Astrocyte (in vitro differentiated cells and primary cell): ENCODE measurements at regions not wholly inside any gene's neighbourhood (a gene's known extent, or its start where the extent isn't known, plus 50 kb on each side); places are given as distances from the start of the nearest gene placed in this dataset.
"Not testable (repeated sequence)": the region's sequence is repeated elsewhere in the genome, so short reads cannot be mapped to it uniquely, and the experiment has no call there.

Experiments
- DNase-seq: peaks from one replicate; pipeline ENCODE4 v3.0.0-alpha.2; 2010; ENCODE audit warnings: low read depth
- FAIRE-seq: peaks from 2 replicates; lab custom pipeline; 2011; peaks lifted over from hg19 to GRCh38; lab: Jason Lieb, UNC
- H2AFZ ChIP-seq: 2 replicates; pipeline ENCODE4 v1.6.0; 2012; ENCODE audit warnings: low read depth, low read length, inconsistent platforms
- H3K27ac ChIP-seq: 2 replicates; pipeline ENCODE4 v1.5.1; 2011; ENCODE audit warnings: low read depth, low read length, inconsistent platforms
- H3K27me3 ChIP-seq: 2 replicates; pipeline ENCODE4 v1.6.0; 2011; ENCODE audit warnings: low read length, inconsistent platforms; ENCODE audit not compliant: insufficient read depth
- H3K36me3 ChIP-seq: 2 replicates; pipeline ENCODE4 v1.5.1; 2011; ENCODE audit warnings: low read length, inconsistent platforms; ENCODE audit not compliant: insufficient read depth
- H3K4me1 ChIP-seq: 2 replicates; pipeline ENCODE4 v1.5.1; 2011; ENCODE audit warnings: low read length, inconsistent platforms; ENCODE audit not compliant: insufficient read depth
- H3K4me2 ChIP-seq: 2 replicates; pipeline ENCODE4 v1.6.0; 2012; ENCODE audit warnings: low read length, inconsistent platforms
- H3K4me3 ChIP-seq: 2 replicates; pipeline ENCODE4 v1.5.1; 2011; ENCODE audit warnings: low read depth, mild to moderate bottlenecking, low read length, inconsistent platforms; ENCODE audit not compliant: insufficient read depth
- H3K79me2 ChIP-seq: 2 replicates; pipeline ENCODE4 v1.6.0; 2012; ENCODE audit warnings: mild to moderate bottlenecking, low read length, inconsistent platforms; ENCODE audit not compliant: insufficient read depth
- H3K9ac ChIP-seq: 2 replicates; pipeline ENCODE4 v1.6.0; 2012; ENCODE audit warnings: mild to moderate bottlenecking, low read length, inconsistent platforms
- H3K9me3 ChIP-seq: 2 replicates; pipeline ENCODE4 v1.5.1; 2012; ENCODE audit warnings: low read depth, mild to moderate bottlenecking, low read length, inconsistent platforms; ENCODE audit not compliant: insufficient read depth
- H4K20me1 ChIP-seq: 2 replicates; pipeline ENCODE4 v1.6.0; 2012; ENCODE audit warnings: low read length, inconsistent platforms; ENCODE audit not compliant: insufficient read depth
- H3K27ac Mint-ChIP-seq: one replicate; pipeline ENCODE4 v1.8.0; 2021; ENCODE audit warnings: mild to moderate bottlenecking, mixed read lengths; ENCODE audit not compliant: unreplicated experiment
- H3K27me3 Mint-ChIP-seq: one replicate; pipeline ENCODE4 v1.8.0; 2021; ENCODE audit warnings: low read depth, mixed read lengths; ENCODE audit not compliant: unreplicated experiment
- H3K36me3 Mint-ChIP-seq: one replicate; pipeline ENCODE4 v1.8.0; 2021; ENCODE audit warnings: low read depth, mixed read lengths; ENCODE audit not compliant: unreplicated experiment
- H3K4me1 Mint-ChIP-seq: one replicate; pipeline ENCODE4 v1.8.0; 2021; ENCODE audit warnings: low read depth, mixed read lengths; ENCODE audit not compliant: unreplicated experiment
- H3K4me3 Mint-ChIP-seq: one replicate; pipeline ENCODE4 v1.8.0; 2021; ENCODE audit warnings: mild to moderate bottlenecking, moderate library complexity, mixed read lengths; ENCODE audit not compliant: unreplicated experiment
- H3K9me3 Mint-ChIP-seq: one replicate; pipeline ENCODE4 v1.8.0; 2021; ENCODE audit warnings: mild to moderate bottlenecking, mixed read lengths; ENCODE audit not compliant: unreplicated experiment
- EZH2 ChIP-seq: IDR thresholded peaks from 2 replicates; pipeline ENCODE4 v1.6.1; 2012; ENCODE audit warnings: mild to moderate bottlenecking, low read length, inconsistent platforms; ENCODE audit not compliant: insufficient read depth
- TF ChIP-seq, protein P1 (sequence below): IDR thresholded peaks from 2 replicates; pipeline ENCODE4 v1.5.1; 2011; ENCODE audit warnings: low read depth, mild to moderate bottlenecking, inconsistent platforms, low read length, moderate library complexity; ENCODE audit not compliant: insufficient read depth

DNA sequence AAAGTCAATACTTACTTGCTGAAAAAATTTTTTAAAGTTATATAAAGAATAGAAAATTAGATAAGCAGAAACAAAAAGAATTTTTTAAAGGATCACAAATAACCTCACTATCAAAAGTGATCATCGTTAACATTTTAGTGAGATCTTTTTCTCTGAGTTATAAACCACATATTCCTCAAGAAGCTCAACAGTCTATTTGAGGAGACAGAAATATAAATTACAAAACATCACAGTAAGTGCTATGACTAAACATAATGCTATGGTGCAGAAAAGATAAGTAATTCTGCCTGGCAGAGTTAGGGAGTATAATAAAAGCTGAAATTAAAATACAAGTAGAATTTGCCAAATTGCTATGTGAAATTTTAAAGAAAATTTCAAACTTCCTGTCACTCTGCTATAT is 226.7 kb downstream of the LMBRD1 start:
- Histone ChIP-seq H2AFZ (no peak overlapping the region), H3K4me3 (no peak overlapping the region), H3K27me3 (no peaks in the 10 kb centered on the region), H3K27ac (no peak overlapping the region), H3K4me1 (no peaks in the 10 kb centered on the region), H3K9me3 (no peaks in the 10 kb centered on the region), H3K4me2 (no peak overlapping the region), H4K20me1 (no peaks in the 10 kb centered on the region), H3K36me3 (no peaks in the 10 kb centered on the region), H3K79me2 (no peaks in the 10 kb centered on the region), H3K9ac (no peak overlapping the region)
- H3K36me3 Mint-ChIP-seq, result no peaks in the 10 kb centered on the region
- no peaks in the 10 kb centered on the region for H3K4me1 Mint-ChIP-seq
- TF ChIP-seq, protein P1, sequence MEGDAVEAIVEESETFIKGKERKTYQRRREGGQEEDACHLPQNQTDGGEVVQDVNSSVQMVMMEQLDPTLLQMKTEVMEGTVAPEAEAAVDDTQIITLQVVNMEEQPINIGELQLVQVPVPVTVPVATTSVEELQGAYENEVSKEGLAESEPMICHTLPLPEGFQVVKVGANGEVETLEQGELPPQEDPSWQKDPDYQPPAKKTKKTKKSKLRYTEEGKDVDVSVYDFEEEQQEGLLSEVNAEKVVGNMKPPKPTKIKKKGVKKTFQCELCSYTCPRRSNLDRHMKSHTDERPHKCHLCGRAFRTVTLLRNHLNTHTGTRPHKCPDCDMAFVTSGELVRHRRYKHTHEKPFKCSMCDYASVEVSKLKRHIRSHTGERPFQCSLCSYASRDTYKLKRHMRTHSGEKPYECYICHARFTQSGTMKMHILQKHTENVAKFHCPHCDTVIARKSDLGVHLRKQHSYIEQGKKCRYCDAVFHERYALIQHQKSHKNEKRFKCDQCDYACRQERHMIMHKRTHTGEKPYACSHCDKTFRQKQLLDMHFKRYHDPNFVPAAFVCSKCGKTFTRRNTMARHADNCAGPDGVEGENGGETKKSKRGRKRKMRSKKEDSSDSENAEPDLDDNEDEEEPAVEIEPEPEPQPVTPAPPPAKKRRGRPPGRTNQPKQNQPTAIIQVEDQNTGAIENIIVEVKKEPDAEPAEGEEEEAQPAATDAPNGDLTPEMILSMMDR, result no peak
- TF ChIP-seq EZH2, result no peak
- H3K4me3 Mint-ChIP-seq, result no peak overlapping the region
- DNase-seq, result peak; percentile 3
- H3K27me3 Mint-ChIP-seq, result no peaks in the 10 kb centered on the region
- no peaks in the 10 kb centered on the region for H3K9me3 Mint-ChIP-seq
- FAIRE-seq, result no peak
- no peak overlapping the region for H3K27ac Mint-ChIP-seq

DNA sequence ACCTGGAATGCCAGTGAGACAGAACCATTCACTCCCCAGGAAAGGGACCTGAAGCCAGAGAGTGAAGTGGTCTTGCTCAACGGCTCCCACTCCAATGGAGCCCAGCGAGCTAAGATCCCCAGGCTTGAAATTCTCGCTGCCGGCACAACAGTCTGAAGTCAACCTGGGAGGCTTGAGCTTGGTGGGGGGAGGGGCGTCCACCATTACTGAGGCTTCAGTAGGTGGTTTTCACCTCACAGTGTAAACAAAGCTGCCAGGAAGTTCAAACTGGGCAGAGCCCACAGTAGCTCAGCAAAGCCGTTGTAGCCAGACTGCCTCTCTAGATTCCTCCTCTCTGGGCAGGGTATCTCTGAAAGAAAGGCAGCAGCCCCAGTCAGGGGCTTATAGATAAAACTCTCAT is 236.2 kb downstream of the LMBRD1 start:
- not testable (repeated sequence) for H3K27me3 ChIP-seq, H3K36me3 Mint-ChIP-seq, H3K4me1 ChIP-seq, FAIRE-seq, H3K9me3 ChIP-seq, DNase-seq, H3K4me3 ChIP-seq, H3K4me2 ChIP-seq, H3K4me1 Mint-ChIP-seq, H3K9me3 Mint-ChIP-seq, H3K79me2 ChIP-seq, H3K4me3 Mint-ChIP-seq, H2AFZ ChIP-seq, H3K9ac ChIP-seq, H4K20me1 ChIP-seq, H3K27me3 Mint-ChIP-seq, H3K27ac ChIP-seq, H3K27ac Mint-ChIP-seq, H3K36me3 ChIP-seq

DNA sequence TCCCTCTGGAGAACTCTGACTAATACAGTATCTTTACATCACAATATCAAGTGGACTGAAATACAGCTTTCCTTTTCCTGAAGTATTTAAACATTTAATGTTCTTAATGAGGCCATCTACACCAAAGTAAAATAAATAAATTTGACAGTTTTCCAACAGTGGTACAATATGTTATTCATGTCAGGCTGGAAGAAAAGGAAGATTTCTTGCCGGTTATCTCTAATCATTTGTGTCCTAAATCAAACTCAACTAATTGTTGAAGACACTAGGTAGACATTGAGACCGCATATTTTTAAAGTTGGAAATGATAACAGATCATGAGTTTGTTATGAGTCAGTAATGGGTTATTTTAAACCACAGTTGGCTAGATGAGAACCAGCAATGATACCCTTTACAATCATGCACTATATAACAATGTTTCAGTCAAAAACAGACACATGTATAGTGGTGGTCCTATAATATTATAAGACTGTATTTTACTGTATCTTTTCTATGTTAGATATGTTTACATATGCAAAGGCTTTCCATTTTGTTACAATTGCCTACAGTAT is 241.6 kb downstream of the LMBRD1 start:
- Histone ChIP-seq H3K4me3 (no peak overlapping the region), H3K4me2 (no peak overlapping the region), H3K9ac (no peak overlapping the region), H3K4me1 (no peaks in the 10 kb centered on the region), H3K27ac (no peak overlapping the region), H2AFZ (no peak overlapping the region), H3K9me3 (no peaks in the 10 kb centered on the region), H3K27me3 (no peaks in the 10 kb centered on the region), H3K79me2 (no peaks in the 10 kb centered on the region), H4K20me1 (no peaks in the 10 kb centered on the region), H3K36me3 (no peaks in the 10 kb centered on the region)
- TF ChIP-seq, protein P1, result no peak
- TF ChIP-seq EZH2, result no peak
- no peak for DNase-seq
- H3K27me3 Mint-ChIP-seq, result no peaks in the 10 kb centered on the region
- no peak for FAIRE-seq
- no peak overlapping the region for H3K27ac Mint-ChIP-seq
- no peaks in the 10 kb centered on the region for H3K36me3 Mint-ChIP-seq
- H3K9me3 Mint-ChIP-seq, result no peaks in the 10 kb centered on the region
- no peak overlapping the region for H3K4me3 Mint-ChIP-seq
- peaks cover 2% of the 10 kb centered on the region for H3K4me1 Mint-ChIP-seq
